ENCODE measurements at regions not wholly inside any gene's neighbourhood (a gene's known extent, or its start where the extent isn't known, plus 50 kb on each side); places are given as distances from the start of the nearest gene placed in this dataset.

GRCh38 chr18:10400534-10401307, 53.7 kb upstream of the APCDD1 start:
- TF ChIP-seq CTCF (IDR thresholded peaks at IDR 0.05) (no peak), POLR2A (IDR thresholded peaks at IDR 0.05) (no peak), EP300 (IDR thresholded peaks at IDR 0.05) (no peak), POLR2AphosphoS5 (IDR thresholded peaks at IDR 0.05) (no peak)
